HG03575 (cell line): ENCODE measurements at regions not wholly inside any gene's neighbourhood (a gene's known extent, or its start where the extent isn't known, plus 50 kb on each side); places are given as distances from the start of the nearest gene placed in this dataset.

Experiments
- ATAC-seq: cut with Tn5 transposase; IDR thresholded peaks from one replicate; pipeline ENCODE4 v1.9.1; 2021; ENCODE audit not compliant: unreplicated experiment, insufficient number of reproducible peaks, low FRiP score; ENCODE audit errors: extremely low read depth

GRCh38 chr2:207281436-207281835 lies 115.7 kb upstream of the KLF7 start:
- ATAC-seq: no peak

- no peak for ATAC-seq
Observed at GRCh38 chr2:207282916-207283315, 117.2 kb upstream of the KLF7 start.

- ATAC-seq: no peak
Observed at GRCh38 chr2:207283356-207283755, 117.6 kb upstream of the KLF7 start.

GRCh38 chr2:207284556-207285472 lies 119.1 kb upstream of the KLF7 start:
- ATAC-seq: no peak

GRCh38 chr2:207285473-207285815 lies 119.7 kb upstream of the KLF7 start:
- ATAC-seq: no peak

- no peak for ATAC-seq
Observed at GRCh38 chr2:207286106-207286505, 120.4 kb upstream of the KLF7 start.

- ATAC-seq: no peak
Observed at GRCh38 chr2:207288628-207289027, 122.9 kb upstream of the KLF7 start.

- no peak for ATAC-seq
Observed at GRCh38 chr2:207289295-207290018, 123.7 kb upstream of the KLF7 start.

GRCh38 chr2:207290833-207291624 lies 125.3 kb upstream of the KLF7 start:
- no peak for ATAC-seq

- no peak for ATAC-seq
Observed at GRCh38 chr2:207291625-207292252, 126.0 kb upstream of the KLF7 start.

- no peak for ATAC-seq
Observed at GRCh38 chr2:207296265-207296948, 130.7 kb upstream of the KLF7 start.

GRCh38 chr2:207300817-207301216 lies 135.1 kb upstream of the KLF7 start:
- ATAC-seq: no peak

GRCh38 chr2:207304761-207305160 lies 139.0 kb upstream of the KLF7 start:
- ATAC-seq: no peak

GRCh38 chr2:207308519-207309224 lies 142.9 kb upstream of the KLF7 start:
- ATAC-seq: no peak

- ATAC-seq: peak; percentile 89
Observed at GRCh38 chr2:207311316-207312005, 145.7 kb upstream of the KLF7 start.

- ATAC-seq: no peak
Observed at GRCh38 chr2:207312006-207312356, 146.2 kb upstream of the KLF7 start.

- ATAC-seq: no peak
Observed at GRCh38 chr2:207313947-207314346, 148.2 kb upstream of the KLF7 start.

GRCh38 chr2:207315131-207315530 lies 149.4 kb upstream of the KLF7 start:
- no peak for ATAC-seq
